H9 (cell line): ENCODE measurements at regions not wholly inside any gene's neighbourhood (a gene's known extent, or its start where the extent isn't known, plus 50 kb on each side); places are given as distances from the start of the nearest gene placed in this dataset.

Source experiments
- DNase-seq: peaks from one replicate; pipeline ENCODE4 v3.0.0-alpha.2; 2017
- H2AFZ ChIP-seq: one replicate; pipeline ENCODE4 v1.6.1; 2013; ENCODE audit warnings: mild to moderate bottlenecking, low read length, control low read depth, moderate library complexity
- H2AK5ac ChIP-seq: 2 replicates; pipeline ENCODE4 v1.6.1; 2013; ENCODE audit warnings: low read length, control low read depth, mixed read lengths; ENCODE audit not compliant: insufficient read length
- H2BK120ac ChIP-seq: one replicate; pipeline ENCODE4 v1.6.1; 2013; ENCODE audit warnings: low read depth, mild to moderate bottlenecking, low read length, control low read depth, inconsistent platforms; ENCODE audit not compliant: poor library complexity, severe bottlenecking
- H2BK12ac ChIP-seq: 2 replicates; pipeline ENCODE4 v1.6.1; 2013; ENCODE audit warnings: low read length, control low read depth, mixed read lengths, low read depth; ENCODE audit not compliant: insufficient read length
- H2BK15ac ChIP-seq: 2 replicates; pipeline ENCODE4 v1.6.1; 2013; ENCODE audit warnings: low read depth, low read length, control low read depth
- H2BK20ac ChIP-seq: one replicate; pipeline ENCODE4 v1.6.1; 2013; ENCODE audit warnings: low read depth, mild to moderate bottlenecking, low read length, control low read depth, inconsistent platforms; ENCODE audit not compliant: poor library complexity, severe bottlenecking
- H2BK5ac ChIP-seq: 2 replicates; pipeline ENCODE4 v1.6.1; 2013; ENCODE audit warnings: low read length, control low read depth, mixed read lengths; ENCODE audit not compliant: insufficient read length
- H3K14ac ChIP-seq: 2 replicates; pipeline ENCODE4 v1.6.1; 2013; ENCODE audit warnings: low read length, control low read depth; ENCODE audit not compliant: insufficient read depth
- H3K18ac ChIP-seq: 2 replicates; pipeline ENCODE4 v1.6.1; 2013; ENCODE audit warnings: low read depth, mild to moderate bottlenecking, mixed read lengths, low read length, control low read depth; ENCODE audit not compliant: insufficient read length
- H3K23ac ChIP-seq: 2 replicates; pipeline ENCODE4 v1.6.1; 2013; ENCODE audit warnings: low read length, control low read depth, mixed read lengths, low read depth; ENCODE audit not compliant: insufficient read length
- H3K23me2 ChIP-seq: 2 replicates; pipeline ENCODE4 v1.6.1; 2013; ENCODE audit warnings: low read depth, mild to moderate bottlenecking, mixed read lengths, low read length, control low read depth; ENCODE audit not compliant: insufficient read length, poor library complexity, severe bottlenecking
- H3K27ac ChIP-seq: 2 replicates; pipeline ENCODE4 v1.5.1; 2013; ENCODE audit warnings: low read length, control low read depth, mixed read lengths, low read depth; ENCODE audit not compliant: insufficient read length
- H3K27me3 ChIP-seq: 2 replicates; pipeline ENCODE4 v1.6.1; 2013; ENCODE audit warnings: low read length, control low read depth, inconsistent platforms; ENCODE audit not compliant: insufficient read depth
- H3K4ac ChIP-seq: 2 replicates; pipeline ENCODE4 v1.6.1; 2013; ENCODE audit warnings: low read depth, mild to moderate bottlenecking, control low read depth, inconsistent platforms, low read length, moderate library complexity
- H3K4me1 ChIP-seq: 2 replicates; pipeline ENCODE4 v1.6.1; 2013; ENCODE audit warnings: low read length, control low read depth, inconsistent platforms; ENCODE audit not compliant: insufficient read depth
- H3K4me2 ChIP-seq: 2 replicates; pipeline ENCODE4 v1.6.1; 2013; ENCODE audit warnings: low read length, control low read depth, mixed read lengths; ENCODE audit not compliant: insufficient read length, insufficient read depth
- H3K56ac ChIP-seq: 2 replicates; pipeline ENCODE4 v1.6.1; 2013; ENCODE audit warnings: low read depth, mild to moderate bottlenecking, mixed read lengths, low read length, control low read depth; ENCODE audit not compliant: insufficient read length
- H3K79me1 ChIP-seq: 2 replicates; pipeline ENCODE4 v1.6.1; 2013; ENCODE audit warnings: low read depth, mild to moderate bottlenecking, moderate library complexity, low read length, control low read depth, inconsistent platforms; ENCODE audit not compliant: insufficient read depth, poor library complexity, severe bottlenecking
- H3K79me2 ChIP-seq: 2 replicates; pipeline ENCODE4 v1.6.1; 2013; ENCODE audit warnings: low read length, control low read depth, inconsistent platforms; ENCODE audit not compliant: insufficient read depth
- H3K9ac ChIP-seq: 2 replicates; pipeline ENCODE4 v1.6.1; 2013; ENCODE audit warnings: low read length, control low read depth, mixed read lengths; ENCODE audit not compliant: insufficient read length; ENCODE audit errors: extremely low read depth
- H3K9me3 ChIP-seq: one replicate; pipeline ENCODE4 v1.6.1; 2013; ENCODE audit warnings: low read depth, low read length, inconsistent platforms; ENCODE audit not compliant: control insufficient read depth
- H3T11ph ChIP-seq: one replicate; pipeline ENCODE4 v1.6.1; 2013; ENCODE audit warnings: mild to moderate bottlenecking, low read length, control low read depth, inconsistent platforms
- H4K20me1 ChIP-seq: one replicate; pipeline ENCODE4 v1.6.1; 2013; ENCODE audit not compliant: control insufficient read depth, insufficient read length, insufficient read depth
- H4K5ac ChIP-seq: 2 replicates; pipeline ENCODE4 v1.6.1; 2013; ENCODE audit warnings: low read depth, mild to moderate bottlenecking, mixed read lengths, low read length, control low read depth; ENCODE audit not compliant: insufficient read length
- H4K8ac ChIP-seq: replicated peaks from 2 replicates; pipeline ENCODE4 v1.6.1; 2013; ENCODE audit warnings: low read length, control low read depth, mixed read lengths, low read depth; ENCODE audit not compliant: insufficient read length
- H4K91ac ChIP-seq: 2 replicates; pipeline ENCODE4 v1.6.1; 2013; ENCODE audit warnings: low read depth, mild to moderate bottlenecking, moderate library complexity, mixed read lengths, low read length, control low read depth; ENCODE audit not compliant: insufficient read length
- H3K27ac Mint-ChIP-seq, 3 experiments: 2 replicates in 2 of 3; 3 replicates in 1 of 3; pipeline ENCODE4 v1.8.0; 2020 to 2021; ENCODE audit warnings: mixed read lengths in 3 of 3, mild to moderate bottlenecking in 1 of 3, moderate library complexity in 1 of 3
- H3K27me3 Mint-ChIP-seq: 2 replicates; pipeline ENCODE4 v1.8.0; 2021; ENCODE audit warnings: low read depth, mild to moderate bottlenecking, moderate library complexity, mixed read lengths
- H3K36me3 Mint-ChIP-seq, 3 experiments: 2 replicates in 2 of 3; 3 replicates in 1 of 3; pipeline ENCODE4 v1.8.0; 2020 to 2021; ENCODE audit warnings: low read depth in 3 of 3, mixed read lengths in 3 of 3; ENCODE audit not compliant: insufficient read depth in 1 of 3
- H3K4me1 Mint-ChIP-seq, 2 experiments: 2 replicates each; pipeline ENCODE4 v1.8.0; 2020; ENCODE audit warnings: mixed read lengths in 2 of 2
- H3K4me3 Mint-ChIP-seq, 2 experiments: 2 replicates in 1 of 2; 3 replicates in 1 of 2; pipeline ENCODE4 v1.8.0; 2020 to 2021; ENCODE audit warnings: mild to moderate bottlenecking in 2 of 2, mixed read lengths in 2 of 2, moderate library complexity in 1 of 2
- H3K9me3 Mint-ChIP-seq, 2 experiments: 2 replicates in 1 of 2; 3 replicates in 1 of 2; pipeline ENCODE4 v1.8.0; 2020; ENCODE audit warnings: mild to moderate bottlenecking in 2 of 2, mixed read lengths in 2 of 2, moderate library complexity in 1 of 2
- CTCF ChIP-seq: fragments of 200-600 bp; sonication (generic); conservative IDR thresholded peaks from 3 replicates; pipeline ENCODE4 v1.8.0; 2021; ENCODE audit warnings: antibody characterized with exemption, mild to moderate bottlenecking
- WGBS: extraction: QIAGEN DNeasy Blood & Tissue Kit; methylation state at CpG from one replicate; pipeline ENCODE4 v1.1.7; 2013; ENCODE audit warnings: missing lambda C conversion rate, low lambda C conversion rate, mixed read lengths; ENCODE audit not compliant: insufficient read length; ENCODE audit errors: extremely low coverage; 5-methylcytosine and 5-hydroxymethylcytosine counted together

- H2BK5ac ChIP-seq: no peak overlapping the region
These were observed 729.4 kb downstream of the MTRR start for GRCh38 chr5:8598356-8598755.

More at GRCh38 chr5:8598356-8598755, 729.4 kb downstream of the MTRR start:
- H3K27ac ChIP-seq: no peak overlapping the region
- no peak overlapping the region for H4K91ac ChIP-seq
- H3K4me1 ChIP-seq: no peaks in the 10 kb centered on the region
- WGBS: no CpG with 5 or more reads among the region's 3 CpGs
- Mint-ChIP-seq H3K9me3 (no peaks in the 10 kb centered on the region), H3K4me3 (no peak overlapping the region), H3K36me3 (no peaks in the 10 kb centered on the region), H3K4me1 (no peaks in the 10 kb centered on the region), H3K27ac (no peak overlapping the region), H3K27me3 (no peaks in the 10 kb centered on the region)
- no peak for TF ChIP-seq CTCF
- no peaks in the 10 kb centered on the region for H3K9me3 ChIP-seq
- no peaks in the 10 kb centered on the region for H3K23me2 ChIP-seq
- H3K27me3 ChIP-seq: no peaks in the 10 kb centered on the region
- H3K79me2 ChIP-seq: no peaks in the 10 kb centered on the region
- no peaks in the 10 kb centered on the region for H3K79me1 ChIP-seq
- H2BK12ac ChIP-seq: no peak overlapping the region
- H2AK5ac ChIP-seq: no peak overlapping the region
- no peak overlapping the region for H3K23ac ChIP-seq
- no peak overlapping the region for H3K9ac ChIP-seq
- H2AFZ ChIP-seq: no peak overlapping the region
- no peak overlapping the region for H2BK15ac ChIP-seq
- H4K20me1 ChIP-seq: no peaks in the 10 kb centered on the region
- no peak overlapping the region for H3K56ac ChIP-seq
- H3K4me2 ChIP-seq: no peak overlapping the region
- H4K5ac ChIP-seq: no peak overlapping the region
- no peak overlapping the region for H4K8ac ChIP-seq
- H2BK120ac ChIP-seq: no peak overlapping the region
- H2BK20ac ChIP-seq: no peak overlapping the region
- no peak overlapping the region for H3K18ac ChIP-seq
- H3K14ac ChIP-seq: no peak overlapping the region
- DNase-seq: no peak
- H3T11ph ChIP-seq: no peak overlapping the region
- H3K4ac ChIP-seq: no peak overlapping the region
